Activated T-cell treated with anti-CD3 and anti-CD28 coated beads for 24 hours (primary cell): ENCODE measurements at regions not wholly inside any gene's neighbourhood (a gene's known extent, or its start where the extent isn't known, plus 50 kb on each side); places are given as distances from the start of the nearest gene placed in this dataset.

Source experiments
- DNase-seq: peaks from one replicate; pipeline ENCODE4 v3.0.0-alpha.2; 2020; ENCODE audit warnings: low read depth

DNA sequence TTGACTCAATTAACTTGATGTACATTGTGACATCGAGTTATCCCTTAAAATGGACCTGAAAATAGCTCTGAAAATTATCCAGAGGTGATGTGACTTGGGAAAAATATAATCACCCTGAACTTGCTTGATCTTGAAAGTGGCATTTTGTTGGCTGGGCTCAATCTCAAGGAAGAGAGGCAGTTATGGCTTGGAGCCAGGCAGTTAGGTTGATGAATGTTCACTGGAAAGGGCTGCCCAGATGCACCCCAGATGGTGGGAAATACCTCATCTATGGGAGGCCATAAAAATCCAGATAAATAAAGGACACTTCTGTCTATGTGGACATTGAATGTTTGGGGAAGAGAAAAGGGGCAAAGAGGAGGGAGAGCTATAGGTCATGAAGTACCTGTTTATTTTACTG lies 55.7 kb upstream of the OR5AN1 start:
- DNase-seq: no peak

DNA sequence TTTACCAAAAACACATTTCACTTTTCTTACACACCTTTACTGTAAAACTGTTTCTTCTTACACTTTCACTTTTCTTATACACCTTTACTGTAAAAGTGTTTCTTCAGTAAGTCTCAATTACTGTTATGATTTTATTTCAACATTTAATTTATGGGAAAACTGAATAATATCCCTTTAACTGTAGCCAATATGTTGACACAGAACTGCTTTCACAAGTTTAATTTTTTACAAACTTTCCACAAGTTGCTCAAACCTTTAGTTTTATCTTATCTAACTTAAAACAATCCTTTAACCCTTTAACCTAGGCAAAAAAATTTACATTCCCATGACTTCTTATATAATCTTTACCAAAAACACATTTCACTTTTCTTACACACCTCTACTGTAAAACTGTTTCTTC lies 63.3 kb upstream of the OR5AN1 start:
- no peak for DNase-seq

DNA sequence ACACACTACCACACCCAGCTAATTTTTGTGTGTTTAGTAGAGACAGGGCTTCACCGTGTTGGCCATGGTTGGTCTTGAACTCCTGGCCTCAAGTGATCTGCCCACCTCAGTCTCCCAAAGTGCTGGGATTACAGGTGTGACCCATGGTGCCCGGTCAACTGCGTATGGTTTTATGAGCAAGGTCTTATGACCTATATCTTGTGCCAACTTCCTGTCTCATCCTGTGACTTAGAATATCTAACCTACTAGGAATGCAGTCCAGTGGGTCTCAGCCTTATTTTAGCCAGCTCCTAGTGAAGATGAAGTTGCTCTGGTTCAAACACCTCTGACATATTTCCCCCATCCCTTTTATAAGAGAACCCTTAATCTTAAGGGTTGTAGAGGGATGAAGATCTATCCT lies 66.1 kb upstream of the OR5AN1 start:
- DNase-seq: no peak

DNA sequence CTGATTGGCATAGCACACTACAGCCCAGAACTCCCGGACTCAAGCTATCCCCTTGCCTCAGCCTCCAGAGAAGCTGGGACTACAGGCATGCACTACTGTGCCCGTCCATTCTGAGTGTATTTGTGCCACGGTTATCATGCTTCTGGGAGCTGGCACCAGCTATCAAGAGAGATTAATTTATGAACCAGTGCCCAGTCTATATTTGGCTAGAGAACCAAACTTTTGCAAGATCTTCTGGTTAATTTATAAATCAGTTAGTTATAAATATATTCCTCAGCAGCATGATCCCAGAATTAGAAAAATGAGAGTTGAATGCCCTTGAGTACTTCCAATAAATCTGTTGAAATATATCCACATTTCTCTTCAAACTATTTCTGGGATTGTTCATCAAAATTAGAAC lies 67.5 kb upstream of the OR5AN1 start:
- DNase-seq: no peak

DNA sequence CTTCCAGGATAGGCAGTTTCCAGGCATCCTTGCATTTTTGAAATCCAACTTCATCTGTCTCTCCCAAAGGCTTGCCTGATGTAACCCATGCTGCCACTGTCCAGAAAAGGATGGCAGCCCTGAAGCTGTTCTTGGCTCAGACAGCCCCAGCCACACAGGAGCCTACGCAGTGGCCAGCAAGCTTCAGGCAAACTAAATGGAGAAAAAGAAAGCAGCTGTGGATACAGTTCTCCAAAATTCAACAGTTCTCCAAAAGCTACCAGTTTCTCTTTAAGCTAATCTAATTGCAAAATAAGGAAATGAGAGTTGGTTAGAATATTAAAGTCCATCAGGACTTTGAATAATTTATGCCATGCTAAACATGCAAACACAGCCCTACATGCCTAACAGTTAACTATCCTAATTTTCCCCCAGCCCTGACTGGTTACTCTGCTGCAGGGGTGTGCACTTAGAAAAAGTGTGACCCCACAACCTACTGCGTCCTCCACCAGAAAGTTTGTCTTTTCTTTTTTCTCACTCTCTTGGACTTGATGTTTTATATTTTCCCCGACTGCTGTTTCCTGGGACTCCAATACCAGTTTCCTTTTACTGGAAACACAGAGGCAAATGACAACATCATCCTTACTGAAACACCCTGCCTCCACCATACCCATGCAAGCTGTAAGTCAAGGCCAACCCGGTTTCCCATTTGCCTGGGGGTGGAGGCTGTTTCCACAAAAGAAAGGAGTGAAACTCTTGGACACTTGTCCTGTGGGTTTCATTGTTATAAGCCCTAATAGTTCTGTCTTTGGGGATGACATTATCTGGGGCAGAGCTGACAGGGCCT lies 69.1 kb upstream of the OR5AN1 start:
- no peak for DNase-seq

DNA sequence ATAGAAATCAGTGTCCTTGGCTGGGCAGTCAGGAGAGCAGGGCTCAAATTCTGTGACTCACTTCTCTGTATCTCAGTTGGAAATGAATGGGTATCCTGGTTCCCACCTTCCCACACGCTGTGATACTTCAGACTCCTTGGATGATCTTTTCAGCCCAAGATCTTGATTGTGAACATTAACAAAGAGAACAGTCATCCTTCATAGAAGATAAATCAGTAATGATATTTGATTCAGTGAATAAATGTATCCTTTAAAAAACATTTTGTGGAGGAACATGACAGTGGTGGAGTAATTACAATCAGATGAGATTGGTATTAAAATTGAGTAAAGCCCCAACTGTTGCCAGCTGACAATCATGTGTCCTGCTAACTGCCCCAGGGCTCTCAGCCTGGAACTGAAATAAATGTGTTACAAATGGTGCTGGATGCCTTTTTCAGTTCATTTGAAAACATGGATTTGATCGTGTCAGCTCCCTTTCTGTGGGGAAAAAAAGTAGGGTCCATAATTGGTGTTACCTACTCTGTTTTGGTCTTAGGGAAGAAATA lies 72.9 kb upstream of the OR5AN1 start:
- no peak for DNase-seq

DNA sequence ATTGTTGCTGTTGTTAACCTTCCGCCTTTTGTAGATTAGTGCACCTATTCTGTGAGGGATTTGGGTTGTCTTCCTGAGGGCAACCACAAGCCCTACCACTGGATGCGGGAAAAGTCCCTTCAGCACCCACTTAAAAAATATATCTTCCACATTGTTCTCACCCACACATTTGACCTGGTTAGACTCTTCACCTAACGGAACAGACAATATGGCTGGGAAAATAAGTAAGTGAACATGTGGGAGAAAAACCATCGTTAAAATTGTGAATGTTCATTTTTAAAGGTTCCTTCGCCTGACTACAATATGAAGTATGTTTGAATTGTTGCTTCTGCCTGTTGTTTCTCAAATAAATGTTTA lies 72.0 kb upstream of the MPEG1 start:
- DNase-seq: no peak

DNA sequence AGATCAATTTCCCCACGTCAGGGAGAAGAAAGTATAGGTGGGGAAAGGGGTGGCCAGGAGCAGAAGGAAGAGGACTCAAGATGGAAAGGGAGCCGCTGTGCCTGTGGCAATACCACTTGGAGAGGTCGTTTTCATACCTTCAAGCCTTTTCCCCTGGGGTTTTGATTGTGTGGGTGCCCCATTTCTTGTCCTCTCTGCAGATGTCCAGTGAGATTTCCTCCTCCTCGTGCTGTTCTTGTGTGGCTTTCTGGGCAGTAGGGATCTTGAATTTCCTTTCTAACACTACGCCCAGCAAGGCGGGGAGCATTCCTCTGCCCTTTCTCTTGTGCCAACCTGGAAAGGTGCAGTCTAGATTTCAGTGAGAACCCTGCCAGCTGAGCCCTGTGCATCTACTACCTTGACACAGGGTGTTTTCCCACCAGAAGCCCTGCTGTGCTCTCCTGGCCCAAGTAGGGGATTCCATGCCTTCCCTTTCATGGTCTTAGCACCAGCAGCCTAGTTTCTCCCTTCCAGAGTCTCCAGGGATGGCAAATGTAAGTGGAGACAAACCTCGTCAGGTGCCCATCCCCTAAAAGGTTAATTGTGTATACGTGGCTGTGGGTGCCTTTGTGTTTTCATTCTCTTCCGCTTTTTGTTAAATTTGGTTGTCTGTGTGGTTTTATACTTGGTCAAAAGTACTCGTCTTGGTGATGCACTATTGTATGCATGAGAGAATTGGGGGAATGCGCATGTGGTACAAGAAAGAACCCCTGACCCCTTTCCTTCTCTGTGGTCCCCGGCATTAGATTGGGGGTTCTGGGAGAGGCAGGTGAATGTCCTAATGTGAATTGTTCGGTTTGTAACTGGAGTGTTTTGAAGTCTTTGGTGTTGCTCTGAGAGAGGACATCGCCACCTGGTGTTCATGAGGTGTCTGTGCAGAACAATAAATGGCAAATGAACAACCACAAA lies 71.4 kb upstream of the MPEG1 start:
- peak; percentile 37 for DNase-seq

DNA sequence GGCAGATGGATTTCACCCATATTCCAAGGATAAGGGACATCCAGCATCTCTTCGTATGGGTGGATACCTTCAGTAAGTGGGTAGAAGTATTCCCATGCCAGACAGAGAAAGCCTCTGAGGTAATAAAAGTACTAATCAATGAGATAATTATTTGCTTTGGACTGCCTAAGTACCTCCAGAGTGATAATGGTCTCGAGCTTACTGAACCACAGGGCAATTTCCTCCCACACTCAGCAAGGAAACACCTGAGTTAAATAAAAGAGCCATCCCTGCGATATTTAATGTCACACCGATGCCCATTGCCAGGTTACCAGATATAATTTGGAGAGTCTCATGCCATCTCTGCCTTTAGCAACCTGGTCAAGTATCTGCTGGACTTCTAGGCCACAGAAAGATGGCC lies 70.6 kb upstream of the MPEG1 start:
- no peak for DNase-seq

DNA sequence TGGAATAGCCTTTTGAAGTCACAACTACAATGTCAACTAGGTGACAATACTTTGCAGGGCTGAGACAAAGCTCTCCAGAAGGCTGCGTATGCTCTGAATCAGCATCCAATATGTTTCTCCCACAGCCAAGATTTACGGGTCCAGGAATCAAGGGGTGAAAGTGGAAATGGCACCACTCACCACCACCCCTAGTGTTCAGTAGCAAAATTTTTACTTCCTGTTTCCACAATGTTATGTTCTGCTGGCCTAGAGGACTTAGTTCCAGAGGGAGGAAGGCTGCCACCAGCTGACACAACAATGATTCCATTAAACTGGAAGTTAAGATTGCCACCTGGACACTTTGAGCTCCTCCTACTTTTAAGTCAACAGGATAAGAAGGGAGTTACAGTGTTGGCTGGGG lies 68.5 kb upstream of the MPEG1 start:
- DNase-seq: no peak

DNA sequence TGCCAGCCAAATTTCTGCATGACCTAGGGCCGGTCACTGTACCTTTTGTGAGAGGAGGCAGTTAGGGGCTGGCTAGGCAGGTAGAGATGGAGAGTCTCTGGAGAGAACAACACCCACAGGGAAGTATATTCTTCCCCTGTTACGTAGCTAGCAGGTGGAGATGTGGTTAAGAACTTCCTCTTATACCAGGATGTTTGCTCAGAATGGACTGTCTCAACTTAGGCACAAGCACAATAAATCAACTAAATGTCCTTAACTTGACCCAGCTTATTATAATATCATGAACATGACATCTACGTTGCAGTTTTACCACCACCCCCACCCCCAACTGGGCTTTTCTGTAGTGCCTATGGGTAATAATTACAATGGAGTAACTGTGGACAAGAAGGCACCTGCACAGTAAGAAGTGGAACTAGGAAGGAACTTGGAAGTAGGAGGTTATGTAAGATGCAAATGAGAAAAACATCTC lies 60.7 kb upstream of the MPEG1 start:
- DNase-seq: no peak

DNA sequence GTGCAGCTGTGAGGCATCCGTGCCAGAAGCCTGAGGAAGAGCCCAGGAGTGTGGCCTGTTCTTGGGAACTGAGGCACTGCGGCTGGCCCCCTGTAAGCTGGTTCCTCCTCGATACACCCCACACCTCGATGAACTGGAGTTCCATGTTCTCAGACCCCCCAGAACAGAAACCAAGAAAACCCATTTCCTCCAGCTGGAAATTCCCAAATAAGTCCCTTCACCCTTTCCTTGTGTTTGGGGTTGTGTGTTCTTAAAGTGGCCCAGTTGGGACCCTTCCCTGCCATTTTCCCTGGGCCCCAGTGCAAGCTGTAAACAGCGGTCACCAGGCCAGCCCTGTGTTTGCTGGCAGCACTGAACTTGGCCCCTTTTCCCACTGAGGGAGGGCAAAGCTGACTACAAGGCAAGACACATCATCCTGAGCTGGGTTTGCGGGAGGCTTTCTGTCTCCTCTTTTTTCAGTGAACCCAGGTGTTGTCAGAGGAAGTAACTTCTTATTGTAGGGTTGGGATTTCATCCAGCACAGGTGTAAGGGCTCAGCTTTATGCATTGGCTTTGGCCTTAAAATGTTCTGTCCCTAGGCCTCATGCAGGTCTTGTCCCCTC lies 60.1 kb upstream of the MPEG1 start:
- DNase-seq: no peak

DNA sequence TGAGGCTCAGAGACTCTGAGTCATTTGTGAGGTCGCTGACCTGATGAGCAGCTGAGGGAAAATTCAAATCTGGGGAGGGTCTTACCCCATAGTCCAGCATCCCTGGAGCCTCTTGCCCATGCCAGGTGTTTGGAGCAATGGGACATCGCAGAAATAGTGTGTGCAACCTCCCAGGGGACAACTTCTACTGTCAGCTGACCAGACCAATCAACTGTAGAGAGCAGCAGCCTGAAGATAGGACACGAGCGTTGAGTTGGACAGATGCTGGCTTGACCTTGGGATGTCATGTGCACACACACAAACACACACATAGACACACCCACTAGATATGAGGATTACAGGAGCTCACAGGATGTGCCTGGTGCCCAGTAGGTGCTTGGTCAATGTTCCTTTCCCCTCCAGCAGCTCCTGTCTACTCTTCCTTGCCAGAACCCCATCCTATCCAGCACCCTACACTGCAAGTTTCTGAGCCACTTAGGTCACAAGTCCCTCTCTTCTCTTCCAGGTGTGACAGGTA lies 59.1 kb upstream of the MPEG1 start:
- no peak for DNase-seq

DNA sequence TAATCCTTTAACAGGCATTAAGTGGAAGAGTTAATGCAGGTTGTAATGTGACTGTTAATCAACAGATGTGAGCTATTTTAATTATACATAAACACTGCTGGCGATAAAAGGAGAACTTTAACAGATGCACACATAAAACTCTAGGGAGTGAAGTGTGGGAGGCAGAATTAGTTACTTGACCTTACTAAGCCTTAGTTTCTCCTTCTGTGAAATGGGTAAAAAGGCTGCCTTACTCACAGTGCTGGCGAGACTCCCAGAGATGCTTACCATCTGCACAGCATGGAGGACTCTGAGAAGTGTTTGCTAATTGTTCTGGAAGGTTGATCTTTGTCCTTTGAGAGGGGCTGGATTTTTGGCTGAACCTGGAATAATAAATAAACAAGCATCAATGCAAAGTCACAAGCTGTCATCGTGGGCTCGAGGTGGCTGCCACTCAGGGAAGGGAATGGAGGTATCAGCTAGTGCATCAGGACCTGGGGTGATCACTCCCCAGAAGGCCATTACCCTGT lies 58.6 kb upstream of the MPEG1 start:
- DNase-seq: no peak

DNA sequence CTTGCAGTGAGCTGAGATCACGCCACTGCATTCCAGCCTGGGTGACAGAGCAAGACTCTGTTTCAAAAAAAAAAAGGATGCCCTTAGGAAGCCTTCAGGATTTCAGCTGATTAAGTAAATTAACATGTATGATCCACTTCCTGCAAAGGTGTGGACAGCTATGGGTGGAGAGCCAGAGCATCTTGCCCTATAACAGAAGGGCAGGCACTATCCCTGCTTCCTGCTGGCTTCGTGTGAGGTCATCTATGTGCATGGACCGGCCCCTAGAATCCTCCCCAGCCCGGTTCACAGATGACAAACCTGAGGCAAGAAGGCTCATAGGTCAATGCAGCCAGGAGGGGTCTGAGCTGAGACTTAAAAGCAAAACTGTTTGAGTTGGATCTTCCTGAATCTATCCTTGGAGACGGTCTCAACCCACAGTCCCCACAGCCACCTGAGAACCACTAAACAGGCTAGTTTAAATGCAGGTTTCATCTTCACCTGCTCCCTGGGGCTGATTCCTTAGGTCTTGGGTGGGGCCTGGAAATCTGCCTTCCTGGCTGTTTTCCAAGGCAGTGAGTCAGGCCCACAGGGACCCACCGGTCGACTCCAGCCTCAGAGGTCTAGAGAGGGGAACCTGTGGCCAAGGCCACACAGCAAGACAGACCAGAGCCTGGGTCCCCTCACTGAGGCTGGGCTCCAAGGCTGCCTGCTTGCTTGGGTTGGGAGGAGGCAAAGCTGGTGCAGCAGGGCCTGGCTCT lies 55.2 kb upstream of the MPEG1 start:
- no peak for DNase-seq

DNA sequence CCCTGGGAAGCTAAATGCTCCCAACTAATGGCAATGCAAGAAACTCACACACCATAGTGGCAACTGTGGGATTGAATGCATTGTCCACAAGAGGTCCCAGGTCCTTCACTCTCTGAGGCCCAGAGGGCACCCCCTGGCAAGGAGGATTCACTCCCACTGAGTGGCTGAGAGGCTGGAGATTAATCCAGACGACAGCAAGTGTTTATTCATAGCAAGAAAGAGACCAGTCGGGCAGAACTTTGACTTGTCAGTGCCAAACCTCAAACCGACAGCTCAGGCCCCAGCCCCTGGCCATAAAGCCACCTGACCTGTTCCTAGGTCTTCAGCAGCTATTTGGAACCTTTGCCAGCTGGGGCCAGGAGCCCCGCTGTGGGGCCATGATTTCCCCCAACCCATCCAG lies 54.5 kb upstream of the MPEG1 start:
- DNase-seq: no peak

DNA sequence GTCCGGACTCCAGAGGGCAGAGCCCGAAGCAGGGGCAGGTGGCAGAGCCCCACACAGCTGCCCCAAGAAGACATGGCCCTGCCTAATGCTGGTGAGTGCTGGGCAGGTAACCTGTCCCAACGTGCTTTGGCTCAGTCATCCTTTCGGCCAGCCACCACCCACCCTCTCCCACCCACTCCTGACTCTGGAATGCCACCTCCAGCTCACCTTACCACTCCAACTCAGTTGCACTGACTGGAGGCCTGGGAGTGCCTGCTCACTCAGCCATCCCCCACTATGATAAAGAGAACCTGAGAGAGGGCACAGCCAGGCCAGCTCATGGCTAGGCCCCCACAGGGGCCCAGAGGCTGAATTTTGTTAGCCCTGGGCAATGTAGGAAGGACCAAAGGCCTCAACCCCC lies 53.8 kb upstream of the MPEG1 start:
- no peak for DNase-seq

DNA sequence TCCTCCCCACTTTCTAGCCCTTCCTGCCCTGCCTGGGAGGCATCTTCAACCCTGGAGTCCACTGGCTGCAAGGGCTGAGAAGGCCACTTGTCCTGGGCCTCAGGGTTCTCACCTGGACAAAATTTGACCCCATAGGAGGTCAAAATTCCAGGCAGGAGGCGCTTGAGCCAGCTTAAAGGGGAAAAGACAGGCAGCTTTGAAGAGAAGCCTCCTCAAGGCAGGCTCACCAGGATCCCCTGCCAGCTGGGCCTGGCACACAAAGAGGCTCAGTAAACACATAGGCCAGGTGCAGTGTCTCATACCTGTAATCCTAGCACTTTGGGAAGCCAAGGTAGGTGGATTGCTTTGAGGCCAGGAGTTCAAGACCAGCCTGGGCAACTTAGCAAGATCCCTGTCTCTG lies 53.0 kb upstream of the MPEG1 start:
- DNase-seq: no peak

DNA sequence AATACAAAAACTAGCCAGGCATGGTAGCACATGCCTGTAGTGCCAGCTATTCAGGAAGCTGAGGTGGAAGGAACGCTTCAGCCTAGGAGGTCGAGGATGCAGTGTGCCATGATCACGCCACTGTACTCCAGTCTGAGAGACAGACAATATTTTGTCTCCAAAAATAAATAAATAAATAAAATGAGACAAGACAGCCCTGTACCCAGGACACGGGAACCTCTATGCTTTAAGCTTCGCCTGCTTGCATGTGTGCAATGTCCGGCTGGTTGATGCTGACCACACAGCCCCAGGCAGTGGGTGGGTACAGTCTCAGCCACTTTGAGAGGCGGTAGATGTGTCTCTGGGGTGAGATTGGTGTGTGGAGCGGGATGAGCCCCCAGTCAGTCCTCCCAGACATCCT lies 52.0 kb upstream of the MPEG1 start:
- DNase-seq: no peak

DNA sequence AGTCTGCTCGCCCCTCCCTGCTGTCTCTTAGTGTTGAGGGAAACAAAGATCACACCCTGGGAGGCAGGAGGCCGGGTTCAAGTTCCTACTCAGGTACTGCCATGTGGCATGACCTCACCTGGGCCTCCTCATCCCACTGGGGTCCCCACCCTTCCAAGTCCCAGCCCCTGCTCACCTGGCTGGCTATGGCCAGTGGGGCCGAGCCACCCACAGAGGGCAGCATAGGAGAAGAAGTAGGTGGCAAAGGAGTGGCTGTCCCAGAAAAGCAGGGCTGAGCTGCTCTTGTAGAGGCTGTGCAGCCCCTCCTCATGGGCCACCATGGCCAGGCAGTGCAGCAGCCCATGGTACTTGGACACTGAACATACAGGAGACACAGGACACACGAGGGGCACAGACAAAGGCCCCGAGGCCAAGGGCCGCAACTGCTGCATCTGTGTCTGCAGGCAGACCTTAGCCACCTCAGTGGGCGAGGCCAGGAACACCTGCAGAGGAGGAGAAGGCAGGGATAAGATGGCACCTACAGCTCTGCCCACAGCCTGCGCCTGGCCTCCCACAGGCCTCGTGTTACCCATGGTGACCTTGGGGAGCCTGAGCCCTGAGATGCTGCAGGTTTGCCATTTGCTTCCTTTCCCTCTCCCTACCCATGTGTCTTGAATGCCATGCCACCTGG lies 50.6 kb upstream of the MPEG1 start:
- DNase-seq: no peak
